DMS79 treated with DMSO at 0.1 percent for 48 hours (cell line): ENCODE measurements at regions not wholly inside any gene's neighbourhood (a gene's known extent, or its start where the extent isn't known, plus 50 kb on each side); places are given as distances from the start of the nearest gene placed in this dataset.

Source experiments
- DNase-seq: peaks from one replicate; lab custom pipeline; 2025; lab: John Stamatoyannopoulos, UW

DNA sequence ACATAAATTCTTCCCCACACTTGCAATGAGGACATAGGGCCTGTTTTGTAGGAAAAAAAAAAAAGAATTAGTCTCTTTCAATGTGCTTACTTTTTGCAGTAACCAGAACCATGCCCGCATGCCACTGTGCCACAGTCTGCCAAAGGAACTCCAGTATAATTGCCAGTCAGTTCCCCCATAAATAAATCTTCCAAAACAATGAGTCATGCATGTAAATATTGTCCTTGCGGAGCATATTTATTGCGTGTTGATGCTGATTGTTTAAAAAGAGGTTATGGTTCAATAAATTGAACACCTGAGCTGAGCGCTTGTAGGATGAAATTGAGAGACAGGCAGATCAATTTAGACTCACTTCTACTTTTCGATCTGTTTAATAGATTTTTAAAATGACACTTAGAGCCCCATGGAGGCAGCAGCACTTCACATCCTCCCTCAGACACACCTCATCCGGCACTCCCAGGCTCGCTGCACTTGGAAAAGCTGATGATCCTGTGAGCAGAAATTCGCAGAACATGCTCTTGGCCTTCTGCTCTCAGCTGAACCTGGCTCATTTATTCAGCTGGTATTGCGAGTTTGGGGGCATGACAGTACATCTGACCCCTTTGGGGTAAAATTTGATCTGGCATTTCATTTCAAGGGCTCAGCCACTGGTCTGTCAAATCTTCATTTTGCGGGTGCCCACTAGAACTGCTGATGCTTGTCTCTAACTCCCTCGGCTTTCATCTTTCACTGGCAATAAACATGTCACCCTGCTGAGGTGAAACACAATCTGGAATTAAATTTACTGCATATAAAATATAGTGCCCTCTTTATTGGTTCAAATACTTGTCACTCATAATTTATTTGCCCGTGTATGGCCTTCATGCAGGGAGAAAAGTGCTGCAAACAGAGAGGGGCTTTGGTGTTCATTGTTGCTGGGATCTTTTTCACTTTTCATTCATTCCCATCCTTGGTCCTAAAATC lies 371.1 kb upstream of the POU3F2 start:
- DNase-seq, result peak; percentile 16

GRCh38 chr6:98467091-98467490 lies 367.3 kb upstream of the POU3F2 start:
- no peak for DNase-seq

DNA sequence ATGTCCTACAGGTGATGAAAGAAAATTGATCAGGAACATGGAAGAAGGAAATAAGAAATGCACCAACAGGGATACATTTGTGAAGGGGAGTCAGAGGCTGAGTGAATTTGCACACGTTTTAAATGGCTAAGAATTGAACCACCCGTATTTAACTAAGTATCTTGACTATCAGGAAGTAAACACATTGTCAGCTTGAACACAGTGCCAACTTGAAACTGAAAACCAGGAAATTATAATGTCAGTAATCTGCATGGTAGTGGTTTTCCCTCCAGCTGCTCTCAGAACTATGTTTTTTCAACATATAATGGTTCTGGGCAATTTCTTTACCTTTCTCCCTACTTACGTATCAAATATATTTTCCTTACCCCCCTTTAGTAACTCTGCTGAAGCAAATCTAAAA lies 366.5 kb upstream of the POU3F2 start:
- no peak for DNase-seq

DNA sequence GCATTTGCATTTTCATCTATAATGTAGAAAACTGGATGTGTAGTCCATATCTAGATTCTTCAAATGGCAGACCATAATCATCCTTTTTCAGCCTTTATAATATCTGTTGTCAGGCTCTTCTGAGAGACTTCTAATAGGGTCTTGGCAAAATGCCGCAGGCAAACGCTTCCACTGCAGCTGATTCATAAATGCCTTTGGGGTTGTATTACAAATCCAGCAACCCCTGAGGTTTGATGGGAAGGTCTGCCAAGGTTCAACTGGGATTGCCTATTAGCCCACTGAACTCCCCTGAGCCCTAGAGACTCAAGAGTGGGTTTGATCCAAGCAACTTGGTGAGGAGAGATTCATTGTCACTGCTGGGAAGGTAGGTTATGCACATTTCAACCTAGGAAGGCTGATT lies 365.2 kb upstream of the POU3F2 start:
- DNase-seq, result no peak

- DNase-seq, result no peak
Observed at GRCh38 chr6:98470821-98471220, 363.6 kb upstream of the POU3F2 start.

DNA sequence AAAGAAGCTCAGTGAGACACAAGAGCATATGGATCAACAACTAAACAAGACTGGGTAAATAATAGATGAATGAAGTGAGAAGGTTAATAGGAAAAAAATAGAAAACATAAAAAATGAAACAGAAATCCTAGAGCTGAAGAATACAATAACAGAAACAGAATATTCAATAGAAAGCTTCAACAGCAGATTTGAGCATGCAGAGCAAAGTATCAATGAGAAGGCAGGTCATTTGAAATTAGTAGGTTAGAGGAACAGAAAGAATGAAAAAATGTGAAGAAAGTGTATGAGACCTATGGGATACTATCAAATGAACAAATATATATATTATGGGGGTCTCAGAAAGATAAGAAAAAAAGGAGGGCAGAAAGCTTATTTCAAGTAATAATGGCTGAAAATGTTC lies 362.9 kb upstream of the POU3F2 start:
- DNase-seq, result no peak

- DNase-seq, result no peak
Observed at GRCh38 chr6:98477231-98477630, 357.1 kb upstream of the POU3F2 start.

DNA sequence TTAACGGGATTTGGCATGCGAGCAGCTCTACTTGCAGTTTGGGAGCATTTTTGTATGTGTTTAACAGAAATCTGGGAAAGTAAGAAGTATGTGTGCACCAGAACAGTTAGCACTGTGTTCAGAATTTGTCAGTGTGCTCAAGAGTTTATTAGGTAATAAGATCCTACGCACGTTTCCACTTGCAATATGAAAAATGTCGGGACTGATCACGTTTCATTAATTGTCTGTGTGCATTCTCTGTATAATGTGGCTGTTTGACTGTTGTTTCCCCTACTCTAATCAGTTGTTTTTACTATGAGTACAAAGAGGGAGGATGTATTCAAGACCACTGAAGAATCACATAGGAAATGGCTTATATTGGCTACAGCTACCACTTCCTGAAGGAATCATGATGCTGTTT lies 349.7 kb upstream of the POU3F2 start:
- DNase-seq, result no peak

GRCh38 chr6:98485593-98485992 lies 348.8 kb upstream of the POU3F2 start:
- DNase-seq, result no peak

- no peak for DNase-seq
Observed at GRCh38 chr6:98486057-98486456, 348.3 kb upstream of the POU3F2 start.

GRCh38 chr6:98487612-98488011 lies 346.8 kb upstream of the POU3F2 start:
- DNase-seq, result no peak

DNA sequence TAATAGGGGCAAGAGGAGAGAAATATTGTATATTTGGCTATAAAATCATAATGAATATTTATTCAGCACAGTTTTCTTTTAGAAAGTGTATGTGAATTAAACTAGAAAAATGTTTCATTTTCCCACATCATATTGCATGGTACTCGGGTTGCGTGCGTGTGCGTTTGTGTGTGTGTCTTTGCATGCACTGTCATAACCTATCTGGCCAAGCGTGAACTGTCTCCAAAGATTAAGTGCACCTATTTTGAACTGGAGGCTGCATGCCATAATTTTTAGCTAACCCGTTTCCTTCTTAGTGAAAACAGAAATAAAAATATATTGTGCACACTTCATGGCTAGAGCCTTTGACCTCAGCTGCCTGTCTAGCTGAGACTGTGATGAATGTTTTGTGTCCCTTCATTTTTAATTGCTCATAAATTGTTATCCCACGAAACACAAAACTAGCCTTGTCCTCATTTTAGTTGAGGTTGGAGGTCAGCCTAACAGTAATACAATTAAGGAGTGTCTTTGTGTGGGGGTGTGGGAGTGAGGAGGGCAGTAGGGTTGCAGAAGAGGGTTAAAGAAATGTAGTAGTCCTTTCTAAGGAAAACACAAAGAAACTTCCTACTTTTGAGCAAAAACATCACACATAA lies 336.1 kb upstream of the POU3F2 start:
- no peak for DNase-seq

- DNase-seq, result no peak
Observed at GRCh38 chr6:98498866-98499265, 335.5 kb upstream of the POU3F2 start.

DNA sequence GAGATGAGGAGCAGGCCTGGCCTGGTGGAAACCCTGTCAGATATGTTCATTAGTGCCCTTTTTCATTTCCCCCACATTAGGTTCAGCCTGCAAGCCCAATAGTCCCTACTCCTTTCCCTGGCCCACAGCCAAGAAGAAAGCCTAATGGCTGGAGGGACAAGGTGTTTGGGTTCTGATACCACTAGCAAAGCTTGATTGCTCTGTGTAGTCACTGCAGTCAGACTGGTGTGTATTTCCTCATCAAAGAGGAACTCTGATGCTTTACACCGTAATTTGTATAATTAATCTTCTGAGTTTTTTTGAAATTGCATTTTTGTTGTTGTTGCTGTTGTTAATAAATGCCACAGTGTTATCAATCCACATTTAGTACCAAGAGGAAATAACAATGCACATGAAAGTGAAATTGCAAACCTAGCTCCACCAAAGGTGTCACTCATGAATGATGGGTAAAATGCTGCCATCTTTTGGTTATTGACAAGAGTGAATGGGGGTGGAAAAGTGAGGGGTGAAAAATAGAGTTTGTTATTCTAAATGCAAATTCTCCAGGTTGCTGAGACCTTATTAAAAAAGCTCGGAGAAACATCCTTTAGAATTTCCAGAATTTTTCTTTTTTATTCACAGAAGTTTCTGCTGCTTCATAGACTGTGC lies 320.2 kb upstream of the POU3F2 start:
- DNase-seq, result no peak

- no peak for DNase-seq
Observed at GRCh38 chr6:98514796-98515195, 319.6 kb upstream of the POU3F2 start.

- DNase-seq, result no peak
Observed at GRCh38 chr6:98516206-98516605, 318.2 kb upstream of the POU3F2 start.

GRCh38 chr6:98516866-98517265 lies 317.5 kb upstream of the POU3F2 start:
- no peak for DNase-seq

DNA sequence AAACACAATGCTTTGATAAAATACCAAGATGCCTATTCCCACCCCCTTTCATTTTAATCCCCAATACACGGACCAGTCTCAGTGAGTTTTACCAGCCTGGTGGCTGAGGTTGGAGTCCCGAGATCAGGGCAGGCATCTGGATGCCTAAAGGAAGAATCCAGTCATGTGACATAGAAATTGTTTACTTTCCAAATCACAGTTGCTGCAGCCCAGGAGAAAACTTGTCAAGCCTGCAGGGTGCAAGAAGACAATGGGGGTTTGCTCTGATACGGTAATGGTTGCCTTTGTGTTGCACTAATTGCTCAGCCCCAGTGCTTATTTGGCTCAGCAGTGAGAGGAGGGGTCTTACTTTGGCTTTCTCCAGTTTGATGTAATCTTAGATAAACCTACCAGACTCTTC lies 308.5 kb upstream of the POU3F2 start:
- DNase-seq, result no peak

GRCh38 chr6:98526465-98526864 lies 307.9 kb upstream of the POU3F2 start:
- peak; percentile 22 for DNase-seq

- DNase-seq, result no peak
Observed at GRCh38 chr6:98529364-98529763, 305.0 kb upstream of the POU3F2 start.

DNA sequence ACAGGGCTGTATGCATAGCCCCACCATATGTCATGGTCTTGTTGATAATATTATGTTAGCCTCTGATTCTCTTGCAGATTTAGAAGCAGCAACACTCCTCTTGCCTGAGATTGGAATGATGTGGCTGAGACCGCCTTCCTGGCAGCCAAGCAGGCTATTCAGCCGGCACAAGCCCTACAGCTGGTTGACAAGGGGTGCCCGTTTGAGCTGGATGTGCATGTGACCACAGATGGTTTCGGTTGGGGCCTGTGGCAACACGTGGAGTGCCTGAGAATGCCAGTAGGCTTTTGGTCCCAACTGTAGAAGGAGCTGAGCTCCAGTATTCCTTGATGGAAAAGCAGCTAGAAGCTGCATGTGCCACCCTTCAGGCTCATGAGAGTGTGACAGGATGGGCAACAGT lies 303.6 kb upstream of the POU3F2 start:
- no peak for DNase-seq

- no peak for DNase-seq
Observed at GRCh38 chr6:98532004-98532403, 302.4 kb upstream of the POU3F2 start.

GRCh38 chr6:98539741-98540140 lies 294.6 kb upstream of the POU3F2 start:
- DNase-seq, result no peak
